GM18508 (cell line): ENCODE measurements at regions not wholly inside any gene's neighbourhood (a gene's known extent, or its start where the extent isn't known, plus 50 kb on each side); places are given as distances from the start of the nearest gene placed in this dataset.
"Not testable (repeated sequence)": the region's sequence is repeated elsewhere in the genome, so short reads cannot be mapped to it uniquely, and the experiment has no call there.

Experiments
- ATAC-seq: cut with Tn5 transposase; IDR thresholded peaks from one replicate; pipeline ENCODE4 v1.9.1; 2021; ENCODE audit warnings: moderate number of reproducible peaks; ENCODE audit not compliant: insufficient read depth, unreplicated experiment

DNA sequence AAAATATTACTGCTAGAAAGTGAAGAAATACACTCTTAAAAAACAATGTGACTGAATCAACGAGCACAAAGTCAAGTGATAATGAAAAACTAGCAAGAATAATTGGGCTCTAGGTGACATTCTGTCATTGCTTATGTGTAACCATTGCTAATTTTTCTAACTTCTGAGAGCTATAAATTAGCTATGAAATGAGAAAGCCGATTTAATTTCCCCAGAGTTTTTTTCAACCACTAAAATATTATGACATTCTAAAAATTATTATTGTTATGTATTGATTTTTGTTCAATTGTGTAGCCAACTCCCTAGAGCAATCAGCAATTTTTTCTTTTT is 458.6 kb upstream of the ATXN8OS start:
- ATAC-seq = no peak

DNA sequence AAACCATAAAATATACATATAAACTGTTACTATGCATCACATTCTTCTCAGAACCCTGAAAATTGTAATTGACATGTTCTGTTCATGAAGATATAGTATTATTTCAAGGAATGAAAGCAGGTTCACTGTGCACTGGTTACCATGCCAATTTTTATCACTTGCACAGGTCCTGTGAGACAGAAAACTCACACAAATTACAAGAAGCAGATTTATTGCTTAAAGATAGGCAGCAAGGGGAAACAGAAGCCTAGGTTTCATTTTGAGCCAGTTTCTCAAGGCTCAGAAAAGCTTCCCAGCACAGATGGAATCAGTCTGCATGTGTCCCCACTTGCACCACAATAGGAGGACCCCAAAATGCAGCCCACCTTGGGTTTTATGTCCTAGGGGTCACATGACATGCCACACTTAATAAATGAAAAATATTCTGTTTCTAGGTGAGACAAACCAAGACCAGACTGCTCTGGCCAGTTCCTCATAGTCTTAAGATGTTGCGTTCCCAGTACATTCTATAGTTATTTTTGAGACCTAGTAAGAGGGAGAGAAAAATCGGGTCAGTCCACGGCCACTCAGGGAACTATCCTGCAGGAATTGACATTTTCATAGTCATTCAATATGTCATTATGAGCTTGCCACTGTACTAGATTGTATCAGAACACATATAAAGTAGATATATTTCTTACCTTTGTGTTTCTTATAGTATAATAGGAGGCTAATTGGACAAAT is 459.1 kb upstream of the ATXN8OS start:
- ATAC-seq = no peak

DNA sequence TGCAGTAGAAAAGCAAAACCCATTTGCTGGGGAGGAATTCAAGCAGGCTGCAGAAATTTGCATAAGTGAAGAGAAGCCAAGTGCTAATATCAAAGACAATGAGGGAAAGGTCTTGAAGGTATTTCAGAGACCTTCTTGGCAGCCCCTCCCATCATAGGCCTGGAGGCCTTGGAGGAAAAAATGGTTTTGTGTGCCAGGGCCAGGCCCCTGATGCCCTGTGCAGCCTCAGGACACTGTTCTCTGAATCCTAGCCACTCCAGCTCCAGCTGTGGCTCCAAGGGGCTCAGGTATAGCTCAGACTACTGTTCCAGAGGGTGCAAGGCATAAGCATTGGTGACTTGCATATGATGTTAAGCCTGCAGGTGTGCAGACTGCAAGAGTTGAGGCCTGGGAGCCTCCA is 463.2 kb upstream of the ATXN8OS start:
- no peak for ATAC-seq

DNA sequence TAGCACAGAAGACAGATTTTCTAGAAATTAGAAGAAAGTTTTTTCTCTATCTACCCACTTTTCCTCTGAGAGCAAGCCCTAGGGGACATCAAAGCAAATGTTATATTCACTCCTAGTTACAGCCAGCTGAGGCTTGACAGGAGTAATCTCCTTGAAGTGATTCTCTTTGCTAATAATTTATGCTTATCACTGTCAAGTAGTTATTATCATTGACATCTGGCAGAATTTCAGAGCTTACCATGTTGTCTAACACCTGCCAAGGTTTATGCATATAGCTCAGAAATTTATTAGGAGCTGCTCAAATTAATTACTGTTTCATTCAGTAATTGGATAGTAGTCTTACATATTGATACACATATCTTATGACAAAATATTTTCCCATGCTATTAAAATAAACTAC is 465.9 kb upstream of the ATXN8OS start:
- no peak for ATAC-seq

DNA sequence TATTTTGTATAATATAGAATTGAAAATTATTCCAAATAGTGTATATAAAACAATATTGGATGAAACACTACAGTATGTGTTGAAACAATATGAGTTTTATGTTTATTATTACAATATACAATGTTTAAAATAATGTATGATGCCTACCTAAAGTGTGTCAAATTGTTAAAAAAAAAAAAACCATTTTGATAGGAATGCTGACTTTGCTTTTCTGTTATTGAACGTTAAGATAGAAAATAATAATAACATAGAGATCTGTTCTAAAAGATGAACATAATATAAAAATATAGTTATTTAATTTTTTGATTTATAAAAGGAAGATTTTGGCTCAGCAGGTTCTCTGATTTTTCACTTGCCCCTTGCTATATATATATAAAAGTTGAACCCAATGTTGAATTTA is 474.6 kb upstream of the ATXN8OS start:
- no peak for ATAC-seq

DNA sequence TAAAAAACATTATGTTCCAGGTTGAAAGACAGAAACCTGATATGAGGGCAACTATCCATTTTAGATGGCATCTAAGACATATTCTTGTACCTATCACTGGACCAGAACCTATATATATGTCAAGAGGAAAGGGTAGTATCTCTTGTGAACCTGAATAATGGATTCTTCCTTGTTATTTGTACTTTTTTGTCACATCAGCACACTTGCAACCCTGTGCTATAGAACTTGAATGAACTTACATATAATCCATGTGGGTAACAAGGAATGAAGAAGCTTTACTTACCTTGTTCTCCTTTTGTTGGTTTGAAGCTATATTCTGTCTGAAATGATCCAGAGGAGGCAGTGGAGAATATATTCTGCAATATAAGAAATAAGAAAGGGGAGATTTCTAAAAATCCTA is 483.7 kb upstream of the ATXN8OS start:
- no peak for ATAC-seq

DNA sequence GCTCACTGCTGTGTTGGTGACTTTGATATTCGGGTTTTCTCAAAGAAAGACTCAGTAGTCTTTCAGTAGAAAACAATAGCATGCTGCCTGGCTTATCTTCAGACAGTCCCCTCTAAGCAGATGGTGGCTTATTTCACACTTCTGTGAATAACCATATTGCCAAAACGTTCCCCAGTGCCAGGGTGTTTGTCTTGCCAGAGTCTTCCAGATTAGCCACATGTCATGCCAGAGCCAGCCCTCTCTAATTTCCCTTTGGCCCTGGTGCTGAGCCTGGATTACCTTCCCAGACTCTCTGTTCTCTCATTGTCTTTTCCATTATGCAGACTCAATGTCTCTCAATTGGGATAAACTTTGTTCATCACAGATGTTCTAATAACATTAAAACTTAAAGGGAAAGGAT is 488.0 kb upstream of the ATXN8OS start:
- no peak for ATAC-seq

DNA sequence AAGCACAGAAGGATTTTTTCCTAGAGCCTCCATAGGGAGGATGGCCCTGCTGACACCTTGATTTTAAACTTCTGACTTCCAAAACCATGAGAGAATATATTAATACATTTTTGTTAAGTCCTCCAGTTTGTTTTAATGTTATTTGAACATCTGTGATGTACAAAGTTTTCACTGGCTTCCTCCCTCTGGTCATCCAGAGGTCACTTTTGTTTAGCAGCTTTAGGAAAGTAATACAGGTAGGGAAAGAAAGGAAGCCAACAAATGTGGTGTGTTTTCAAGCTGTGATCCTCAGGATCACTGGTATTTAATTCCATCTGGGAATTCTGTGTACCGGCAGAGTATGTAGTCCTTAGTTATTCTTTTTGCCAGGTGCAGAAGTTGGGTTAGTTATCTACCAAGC is 488.8 kb upstream of the ATXN8OS start:
- ATAC-seq = no peak

DNA sequence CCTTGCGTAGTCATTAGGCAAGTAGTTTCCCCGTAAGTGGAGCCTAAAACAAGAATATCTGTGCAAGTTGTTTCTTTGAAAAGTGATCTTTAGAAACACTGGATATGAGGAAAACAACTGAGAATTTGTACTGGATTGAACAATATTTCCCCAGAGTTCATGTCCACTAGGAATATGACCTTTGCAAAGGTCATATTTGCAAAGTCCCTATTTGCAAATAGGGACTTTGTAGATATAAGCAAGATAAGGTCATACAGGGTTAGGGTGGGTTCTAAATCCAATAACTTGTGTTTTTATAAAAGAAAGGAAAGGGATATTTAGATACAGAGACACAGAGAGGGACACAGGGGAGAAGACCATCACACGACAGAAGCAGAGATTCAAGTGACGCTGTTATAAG is 489.2 kb upstream of the ATXN8OS start:
- no peak for ATAC-seq

DNA sequence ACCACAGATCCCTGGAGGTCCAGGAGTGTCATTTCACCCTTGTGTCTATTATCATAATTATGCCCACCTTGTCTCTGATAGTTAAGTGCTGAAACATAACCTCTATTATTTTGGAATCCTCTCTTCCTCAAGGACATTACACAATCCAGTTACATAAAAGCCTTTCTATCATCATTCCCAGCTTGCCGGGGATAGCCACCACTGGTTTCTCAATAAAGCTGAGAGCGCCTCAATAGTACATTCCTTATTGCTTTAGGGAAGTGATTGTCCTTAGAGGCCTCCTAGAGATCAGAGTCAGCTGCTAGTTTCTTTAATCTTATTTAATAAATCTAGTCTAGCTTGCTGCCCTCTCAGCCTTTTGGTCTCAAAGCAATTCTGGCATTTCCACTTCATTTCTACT is 490.0 kb upstream of the ATXN8OS start:
- ATAC-seq = no peak

DNA sequence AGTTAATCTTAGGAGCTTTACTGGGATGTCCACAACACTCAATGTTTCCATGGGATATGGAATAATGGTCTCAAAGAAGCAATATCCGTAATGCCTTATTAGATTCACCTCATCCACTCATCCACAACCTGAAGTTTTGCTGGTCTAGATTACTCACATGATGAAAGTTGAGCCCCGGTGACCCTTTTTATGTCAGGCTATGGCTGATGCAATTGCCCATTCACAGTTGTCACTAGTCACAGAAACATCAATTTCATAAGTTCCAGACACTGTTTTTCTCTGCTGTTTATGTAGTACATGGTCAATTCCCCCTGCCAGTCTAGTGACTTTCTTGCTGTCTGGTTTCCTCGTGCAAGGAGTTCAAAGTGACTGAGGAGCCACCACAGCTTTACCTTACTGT is 491.2 kb upstream of the ATXN8OS start:
- ATAC-seq = no peak

DNA sequence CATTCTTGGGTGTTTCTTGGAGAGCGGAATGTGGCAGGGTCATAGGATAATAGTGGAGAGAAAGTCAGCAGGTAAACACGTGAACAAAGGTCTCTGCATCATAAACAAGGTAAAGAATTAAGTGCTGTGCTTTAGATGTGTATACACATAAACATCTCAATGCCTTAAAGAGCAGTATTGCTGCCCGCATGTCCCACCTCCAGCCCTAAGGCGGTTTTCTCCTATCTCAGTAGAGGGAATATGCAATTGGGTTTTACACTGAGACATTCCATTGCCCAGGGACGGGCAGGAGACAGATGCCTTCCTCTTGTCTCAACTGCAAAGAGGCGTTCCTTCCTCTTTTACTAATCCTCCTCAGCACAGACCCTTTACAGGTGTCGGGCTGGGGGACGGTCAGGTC is 492.6 kb upstream of the ATXN8OS start:
- not testable (repeated sequence) for ATAC-seq

DNA sequence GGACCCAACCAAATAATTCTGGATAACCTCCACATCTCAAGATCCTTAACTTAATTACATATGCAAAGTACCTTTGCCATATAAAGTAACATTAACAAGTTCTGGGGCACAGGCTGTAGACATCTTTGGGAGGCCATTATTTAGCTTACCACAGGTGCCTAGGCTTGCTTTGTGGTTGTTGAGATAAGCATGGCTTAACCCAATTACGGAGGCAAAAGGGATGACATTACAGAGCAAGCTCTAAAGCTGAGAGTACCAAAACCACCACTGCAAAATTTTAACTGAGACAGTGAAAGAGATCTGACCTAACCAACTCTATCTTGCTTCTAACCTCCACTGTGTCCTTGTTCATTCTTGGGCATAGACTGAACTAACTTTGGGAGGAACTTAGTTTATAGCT is 502.9 kb upstream of the ATXN8OS start:
- no peak for ATAC-seq

DNA sequence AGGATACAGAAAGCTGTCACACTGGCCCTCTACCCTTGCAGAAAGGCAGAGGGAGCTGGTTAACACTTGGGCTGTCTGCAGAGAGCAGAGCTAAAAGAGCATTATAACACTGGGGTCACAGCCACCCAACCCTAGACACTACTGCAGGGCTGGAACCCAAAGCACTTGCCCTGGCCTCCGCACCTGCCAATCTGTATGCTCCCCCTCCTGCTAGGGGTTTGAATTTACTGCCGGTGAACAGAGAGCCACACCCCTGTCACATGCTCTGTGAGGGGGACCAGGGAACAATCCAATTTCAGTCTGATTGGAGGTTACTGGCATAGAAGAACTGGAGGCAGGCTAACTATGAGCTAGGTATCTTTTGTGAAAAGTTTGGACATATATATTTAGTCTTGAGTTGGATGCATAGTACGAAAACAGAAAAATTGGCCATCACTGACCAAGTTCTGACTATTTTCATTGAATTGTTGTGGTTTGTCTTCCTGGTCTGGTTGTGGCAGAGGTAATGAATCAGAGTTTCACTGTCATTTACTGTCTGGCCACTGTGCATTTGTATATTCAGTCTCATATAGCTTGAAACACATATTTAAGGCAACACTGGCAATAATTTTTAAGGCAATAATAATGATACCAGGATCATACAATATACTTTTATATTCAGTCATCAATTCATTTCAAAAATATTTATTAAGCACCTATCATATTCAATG is 504.3 kb upstream of the ATXN8OS start:
- ATAC-seq = no peak

DNA sequence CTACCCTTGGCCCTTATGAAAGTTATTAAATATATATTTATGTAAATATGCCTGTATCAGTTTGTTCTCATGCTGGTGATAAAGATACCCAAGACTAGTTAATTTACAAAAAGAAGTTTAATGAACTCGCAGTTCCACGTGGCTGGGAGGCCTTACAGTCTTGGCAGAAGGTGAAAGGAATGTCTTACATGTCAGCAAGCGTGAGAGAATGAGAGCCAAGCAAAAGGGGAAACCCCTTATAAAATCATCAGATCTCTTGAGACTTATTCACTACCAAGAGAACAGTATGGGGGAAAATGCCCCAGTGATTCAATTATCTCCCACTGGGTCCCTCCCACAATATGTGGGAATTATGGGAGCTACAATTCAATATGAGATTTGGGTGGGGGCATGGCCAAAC is 506.0 kb upstream of the ATXN8OS start:
- no peak for ATAC-seq

DNA sequence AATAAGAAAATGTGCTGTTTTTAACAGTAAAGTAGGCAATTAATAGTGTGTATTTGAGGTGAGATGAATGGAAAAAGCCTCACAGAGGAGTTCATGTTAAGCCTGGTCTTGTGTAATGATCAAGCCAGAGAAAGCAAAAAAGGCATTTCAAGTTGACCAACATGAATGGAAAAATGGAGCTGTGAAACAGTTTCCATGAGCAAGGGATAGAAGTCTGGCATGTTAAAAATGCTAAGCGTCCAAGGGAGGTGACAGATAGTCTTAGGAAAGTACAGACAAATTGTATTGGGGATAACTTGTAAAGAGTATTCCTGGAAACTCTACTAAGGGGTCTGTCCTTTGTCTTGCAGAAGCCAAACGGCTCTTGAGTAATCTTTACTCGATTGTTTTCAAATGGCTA is 506.8 kb upstream of the ATXN8OS start:
- ATAC-seq = no peak

DNA sequence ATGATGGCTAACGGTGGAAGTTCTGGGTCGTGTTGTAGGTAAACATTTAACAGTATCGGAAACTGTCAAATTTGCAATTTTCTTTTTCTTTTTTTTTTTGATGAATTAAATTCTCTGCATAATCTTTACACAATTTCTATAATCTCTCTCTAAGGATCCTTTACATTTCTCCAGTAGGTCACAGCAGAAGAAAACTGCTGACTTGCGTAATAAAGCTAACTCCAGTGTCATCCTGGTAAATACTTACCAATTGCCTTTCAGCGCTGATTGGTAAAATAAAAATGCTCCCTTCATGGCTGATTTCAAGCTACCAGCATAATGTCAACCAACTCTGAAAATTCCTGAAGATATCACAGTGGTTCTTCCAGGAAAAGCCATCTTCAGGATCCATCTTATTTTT is 510.5 kb upstream of the ATXN8OS start:
- no peak for ATAC-seq

DNA sequence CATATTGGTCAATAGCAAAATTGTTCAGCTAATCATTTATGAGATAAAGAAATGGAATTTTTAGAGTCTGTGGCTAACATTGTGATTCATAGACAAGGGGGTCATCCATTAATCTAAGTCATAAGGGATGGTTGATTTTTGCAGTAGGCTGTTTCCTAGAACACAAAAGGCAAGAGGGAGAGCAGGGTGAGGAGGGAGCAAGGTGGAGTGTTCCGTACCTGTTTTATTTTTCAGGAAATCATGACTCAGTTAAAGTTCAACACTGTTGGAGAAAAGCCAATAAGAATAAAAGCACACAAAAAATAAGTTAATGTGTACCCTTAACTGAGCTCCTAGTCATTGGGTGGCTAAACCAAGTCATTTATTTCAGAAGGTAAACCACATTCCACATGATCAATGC is 512.4 kb upstream of the ATXN8OS start:
- ATAC-seq = no peak

DNA sequence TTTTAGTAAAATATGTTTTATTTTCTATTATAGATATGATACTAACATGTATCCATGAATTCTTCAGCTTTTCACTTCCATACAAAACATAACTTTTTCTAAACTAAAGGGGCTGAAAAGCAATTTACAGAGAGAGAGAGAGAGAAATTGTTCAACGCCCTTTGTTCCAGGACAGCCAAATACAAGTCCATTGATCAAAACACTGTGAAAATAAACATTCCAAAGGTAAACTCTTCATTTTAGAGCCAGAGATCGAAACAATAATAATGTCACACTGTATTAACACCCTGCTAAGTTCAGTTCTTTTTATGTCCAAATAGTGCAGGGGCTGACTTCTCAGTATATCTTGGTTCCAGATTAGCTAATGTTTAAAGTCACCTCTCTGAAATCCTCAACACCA is 516.2 kb upstream of the ATXN8OS start:
- ATAC-seq = no peak

DNA sequence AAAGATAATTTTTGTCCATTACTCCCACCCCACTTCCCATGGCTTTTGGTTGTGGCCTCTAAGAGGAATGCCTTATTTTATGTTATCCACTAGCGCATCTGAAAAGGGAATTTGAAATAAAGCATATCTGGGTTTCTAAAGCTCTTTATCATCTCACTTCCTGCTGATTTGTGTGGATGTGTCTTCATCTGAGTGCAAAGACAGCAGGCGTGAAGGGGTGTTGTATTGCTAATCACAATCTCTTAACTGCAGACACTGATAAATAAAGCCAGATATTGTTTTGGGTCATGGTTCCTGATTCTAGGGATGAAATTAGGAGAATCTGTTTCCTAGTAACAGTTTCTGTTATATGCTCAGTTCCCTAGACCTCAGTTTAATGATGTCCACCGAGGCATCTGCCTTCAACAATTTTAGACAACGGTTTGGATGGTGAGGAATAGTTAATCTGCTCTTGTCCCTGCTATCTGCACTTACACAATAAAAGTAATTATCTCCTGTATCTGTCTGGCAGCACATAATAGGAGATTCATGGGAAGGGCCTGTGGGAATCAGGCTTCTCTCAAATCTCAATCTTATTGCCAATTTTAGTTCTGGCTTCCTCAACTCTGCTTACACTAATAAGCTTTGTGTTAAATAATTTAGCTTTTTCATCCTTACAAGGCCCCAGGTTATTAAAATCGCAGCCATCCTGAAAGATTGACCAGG is 517.9 kb upstream of the ATXN8OS start:
- ATAC-seq = no peak

DNA sequence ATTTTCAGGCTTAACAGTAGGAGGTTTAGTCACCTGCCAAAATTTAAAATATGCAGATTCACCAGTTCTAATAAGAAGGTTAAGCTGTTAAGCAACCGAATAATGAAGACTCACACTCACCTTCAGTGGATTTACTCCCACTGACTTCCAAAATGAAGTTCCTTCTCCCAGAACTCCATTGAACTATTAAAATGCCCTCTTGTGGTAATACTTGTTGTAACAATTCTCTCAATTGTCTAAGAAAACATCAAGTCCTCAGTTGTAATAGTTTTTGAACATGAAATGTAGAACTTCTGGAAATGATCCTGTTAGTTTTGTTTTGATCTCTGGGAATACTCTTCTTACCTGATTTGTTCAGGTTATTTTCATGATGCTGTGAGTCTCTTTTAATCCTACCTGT is 522.0 kb upstream of the ATXN8OS start:
- ATAC-seq = no peak

DNA sequence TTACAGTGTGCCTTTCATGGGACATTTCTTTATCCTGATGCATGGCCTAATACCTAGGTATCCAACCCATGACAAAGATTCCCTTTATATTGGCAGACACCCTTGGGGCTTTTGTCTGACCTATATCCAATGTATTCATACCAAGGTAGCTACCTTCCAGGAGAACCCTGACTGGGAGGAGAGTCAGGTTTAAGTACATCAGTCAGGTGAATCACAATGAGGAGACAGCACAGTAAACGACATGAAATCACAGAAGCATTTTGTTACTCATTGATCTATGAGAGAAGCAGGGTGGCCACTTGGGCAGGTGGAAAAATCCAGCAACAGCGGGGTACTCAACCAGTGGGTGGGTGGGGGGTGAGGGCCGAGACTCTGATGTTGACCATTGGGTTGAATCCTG is 527.4 kb upstream of the ATXN8OS start:
- ATAC-seq = no peak
